ENCODE measurements at regions not wholly inside any gene's neighbourhood (a gene's known extent, or its start where the extent isn't known, plus 50 kb on each side); places are given as distances from the start of the nearest gene placed in this dataset.

- Histone ChIP-seq H3K4me3 (no peak overlapping the region), H3K9me3 (peaks cover 0 to 3% (median 0%) of the 10 kb centered on the region in 4 donors), H3K27ac (no peak overlapping the region), H3K27me3 (no peaks in the 10 kb centered on the region), H3K36me3 (no peaks in the 10 kb centered on the region), H3K4me1 (no peaks in the 10 kb centered on the region)
- no peak for DNase-seq
- no peak for TF ChIP-seq POLR2A (IDR thresholded peaks at IDR 0.05)
Observed at GRCh38 chr2:5926871-5927512, 234.8 kb downstream of the SOX11 start.

GRCh38 chr2:5932556-5933469 lies 240.6 kb downstream of the SOX11 start:
- no peak for TF ChIP-seq POLR2A (IDR thresholded peaks at IDR 0.05)
- TF ChIP-seq CTCF (IDR thresholded peaks at IDR 0.05), result no peak
- Histone ChIP-seq H3K36me3 (no peaks in the 10 kb centered on the region), H3K27ac (no peak overlapping the region), H3K4me1 (no peaks in the 10 kb centered on the region), H3K4me3 (no peak overlapping the region), H3K9me3 (peaks cover 0 to 3% (median 0%) of the 10 kb centered on the region in 4 donors), H3K27me3 (no peaks in the 10 kb centered on the region)
- DNase-seq, result no peak

- Histone ChIP-seq H3K4me1 (no peaks in the 10 kb centered on the region), H3K4me3 (no peak overlapping the region), H3K9me3 (peaks cover 0 to 3% (median 0%) of the 10 kb centered on the region in 4 donors), H3K36me3 (no peaks in the 10 kb centered on the region), H3K27me3 (no peaks in the 10 kb centered on the region), H3K27ac (no peak overlapping the region)
- no peak for TF ChIP-seq CTCF (IDR thresholded peaks at IDR 0.05)
- TF ChIP-seq POLR2A (IDR thresholded peaks at IDR 0.05), result no peak
- no peak for DNase-seq
Observed at GRCh38 chr2:5933669-5934068, 241.5 kb downstream of the SOX11 start.

- no peak for TF ChIP-seq POLR2A (IDR thresholded peaks at IDR 0.05)
- no peak for TF ChIP-seq CTCF (IDR thresholded peaks at IDR 0.05)
- DNase-seq, result no peak
- H3K9me3 ChIP-seq, result no peaks in the 10 kb centered on the region
- H3K4me1 ChIP-seq, result no peaks in the 10 kb centered on the region
- H3K36me3 ChIP-seq, result no peaks in the 10 kb centered on the region
- H3K4me3 ChIP-seq, result no peak overlapping the region
- no peaks in the 10 kb centered on the region for H3K27me3 ChIP-seq
- H3K27ac ChIP-seq, result no peak overlapping the region
Observed at GRCh38 chr2:5937321-5937720, 245.1 kb downstream of the SOX11 start.

- TF ChIP-seq POLR2A (IDR thresholded peaks at IDR 0.05) (no peak), CTCF (IDR thresholded peaks at IDR 0.05) (no peak)
- no peaks in the 10 kb centered on the region for H3K9me3 ChIP-seq
- H3K4me3 ChIP-seq, result no peak overlapping the region
- H3K27ac ChIP-seq, result no peak overlapping the region
- H3K36me3 ChIP-seq, result no peaks in the 10 kb centered on the region
- no peaks in the 10 kb centered on the region for H3K4me1 ChIP-seq
- DNase-seq, result no peak
- no peaks in the 10 kb centered on the region for H3K27me3 ChIP-seq
Observed at GRCh38 chr2:5937851-5938565, 245.8 kb downstream of the SOX11 start.

GRCh38 chr2:5938566-5938896 lies 246.3 kb downstream of the SOX11 start:
- Histone ChIP-seq H3K36me3 (no peaks in the 10 kb centered on the region), H3K4me3 (no peak overlapping the region), H3K9me3 (no peaks in the 10 kb centered on the region), H3K27ac (no peak overlapping the region), H3K4me1 (no peaks in the 10 kb centered on the region), H3K27me3 (no peaks in the 10 kb centered on the region)
- DNase-seq, result no peak
- TF ChIP-seq CTCF (IDR thresholded peaks at IDR 0.05) (no peak), POLR2A (IDR thresholded peaks at IDR 0.05) (no peak)

All from Peyer's patch (tissue), 4 donors.